ENCODE measurements at regions not wholly inside any gene's neighbourhood (a gene's known extent, or its start where the extent isn't known, plus 50 kb on each side); places are given as distances from the start of the nearest gene placed in this dataset.
"Not testable (repeated sequence)": the region's sequence is repeated elsewhere in the genome, so short reads cannot be mapped to it uniquely, and the experiment has no call there.

DNA sequence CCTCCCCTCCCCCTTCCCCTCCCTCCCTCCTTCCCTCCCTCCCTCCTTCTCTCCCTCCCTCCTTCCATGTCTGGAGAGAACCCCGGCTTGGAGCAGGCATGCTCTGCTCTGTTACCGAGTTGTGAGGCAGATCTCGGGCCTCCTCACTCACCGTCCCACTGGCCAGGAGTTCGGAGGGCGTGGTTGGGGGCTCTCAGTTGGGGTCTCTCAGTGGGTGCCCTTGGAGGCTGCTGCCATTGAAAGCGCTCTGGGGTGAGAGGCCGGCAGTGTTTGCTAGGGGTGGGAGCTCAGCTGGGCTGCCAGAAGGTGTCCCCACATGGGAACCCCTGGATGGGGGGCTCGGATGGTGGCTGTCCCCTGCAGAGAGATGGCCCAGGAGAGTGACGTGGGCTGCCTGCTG is 101.1 kb upstream of the LRPAP1 start:
- H3K4me3 Mint-ChIP-seq; H3K9me3 ChIP-seq (ENCODE audit: control insufficient read depth in 2 of 3, low read length in 3 of 3); POLR2A ChIA-PET; H3K4me3 ChIP-seq (ENCODE audit: low read length); H3K27me3 ChIP-seq (ENCODE audit: control insufficient read depth in 2 of 2, insufficient read depth in 2 of 2, low read length in 2 of 2); H3K9me3 Mint-ChIP-seq; H3K36me3 Mint-ChIP-seq; DNase-seq; intact Hi-C loops (cut with micrococcal nuclease); ATAC-seq; H3K27ac ChIP-seq (ENCODE audit: low read depth, low read length); H3K4me1 Mint-ChIP-seq; H3K27ac Mint-ChIP-seq; CTCF ChIA-PET; H3K36me3 ChIP-seq (ENCODE audit: control insufficient read depth in 2 of 3, insufficient read depth in 3 of 3, low read length in 3 of 3); H3K4me1 ChIP-seq (ENCODE audit: control insufficient read depth in 2 of 2, insufficient read depth in 2 of 2, low read length in 2 of 2): not testable (repeated sequence)
- H3K27me3 Mint-ChIP-seq, result peaks cover 0 to 22% (median 7%) of the 10 kb centered on the region in 5 donors

DNA sequence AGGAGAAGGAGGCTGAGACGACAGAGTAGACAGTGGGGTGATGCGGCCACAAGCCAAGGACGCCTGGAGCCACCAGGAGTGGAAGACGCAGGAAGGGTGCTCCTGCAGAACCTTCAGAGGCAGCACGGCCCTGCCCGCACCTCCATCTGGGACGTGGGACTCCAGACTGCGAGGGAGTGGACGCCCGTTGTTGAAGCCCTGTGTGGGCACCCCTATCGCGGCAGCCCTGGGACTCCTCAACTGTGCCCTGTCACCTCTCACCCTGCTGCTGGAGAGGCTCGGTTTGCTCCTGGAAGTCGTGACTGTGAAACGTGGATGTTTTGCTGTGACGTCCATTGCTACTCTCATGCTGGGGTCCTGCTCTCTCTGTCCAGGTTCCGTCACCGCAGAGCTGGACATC is 100.6 kb upstream of the LRPAP1 start:
- H3K4me1 ChIP-seq (ENCODE audit: control insufficient read depth in 2 of 2, insufficient read depth in 2 of 2, low read length in 2 of 2); H3K27ac ChIP-seq (ENCODE audit: low read depth, low read length); H3K36me3 ChIP-seq (ENCODE audit: control insufficient read depth in 2 of 3, insufficient read depth in 3 of 3, low read length in 3 of 3); H3K9me3 Mint-ChIP-seq; H3K4me1 Mint-ChIP-seq; H3K4me3 ChIP-seq (ENCODE audit: low read length); POLR2A ChIA-PET; intact Hi-C loops (cut with micrococcal nuclease); H3K36me3 Mint-ChIP-seq; H3K27ac Mint-ChIP-seq; DNase-seq; H3K4me3 Mint-ChIP-seq; H3K9me3 ChIP-seq (ENCODE audit: control insufficient read depth in 2 of 3, low read length in 3 of 3); CTCF ChIA-PET; ATAC-seq; H3K27me3 ChIP-seq (ENCODE audit: control insufficient read depth in 2 of 2, insufficient read depth in 2 of 2, low read length in 2 of 2): not testable (repeated sequence)
- peaks cover 0 to 22% (median 7%) of the 10 kb centered on the region in 5 donors for H3K27me3 Mint-ChIP-seq

DNA sequence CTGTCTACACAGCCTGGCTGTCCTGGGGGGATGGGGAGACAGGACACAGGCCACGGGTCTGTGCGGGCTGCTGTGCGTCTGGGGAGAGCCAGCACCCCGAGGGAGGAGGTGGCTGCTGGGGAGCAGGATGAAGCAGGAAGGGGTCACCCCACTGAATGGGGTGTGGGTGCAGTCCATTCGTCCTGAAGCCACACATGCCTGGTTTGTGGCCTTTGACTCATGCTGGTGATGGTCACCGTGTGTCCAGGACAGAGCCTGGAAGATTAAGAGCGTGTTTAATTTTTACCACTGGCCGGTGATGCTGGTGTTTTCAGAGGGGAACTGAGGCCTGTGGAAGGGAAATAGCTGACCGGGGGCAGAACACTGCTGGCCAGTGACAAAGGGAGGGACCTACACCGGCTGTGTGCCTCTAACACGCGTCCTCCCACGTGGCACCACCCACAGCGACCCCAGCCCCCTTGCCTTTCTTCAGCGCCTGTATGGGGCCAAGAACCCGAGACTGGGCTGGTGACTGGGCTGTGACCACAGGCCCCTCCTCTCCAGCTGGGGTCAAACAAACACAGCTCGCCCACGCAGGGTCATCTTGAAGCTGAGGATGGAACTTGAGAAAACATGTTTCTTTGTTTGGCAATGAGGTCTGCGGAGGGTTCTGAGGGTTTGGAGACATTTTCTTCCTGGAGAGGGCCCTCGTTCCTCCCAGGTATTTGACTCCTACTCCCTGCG is 99.5 kb upstream of the LRPAP1 start:
- CTCF ChIA-PET; H3K4me1 ChIP-seq (ENCODE audit: control insufficient read depth in 2 of 2, insufficient read depth in 2 of 2, low read length in 2 of 2); intact Hi-C loops (cut with micrococcal nuclease); H3K36me3 Mint-ChIP-seq; ATAC-seq; DNase-seq; H3K4me1 Mint-ChIP-seq; H3K27ac ChIP-seq (ENCODE audit: low read depth, low read length); H3K4me3 Mint-ChIP-seq; H3K4me3 ChIP-seq (ENCODE audit: low read length); H3K27ac Mint-ChIP-seq; H3K9me3 ChIP-seq (ENCODE audit: control insufficient read depth in 2 of 3, low read length in 3 of 3); H3K27me3 ChIP-seq (ENCODE audit: control insufficient read depth in 2 of 2, insufficient read depth in 2 of 2, low read length in 2 of 2); H3K36me3 ChIP-seq (ENCODE audit: control insufficient read depth in 2 of 3, insufficient read depth in 3 of 3, low read length in 3 of 3); H3K9me3 Mint-ChIP-seq; POLR2A ChIA-PET: not testable (repeated sequence)
- H3K27me3 Mint-ChIP-seq, result peaks cover 0 to 19% (median 7%) of the 10 kb centered on the region in 5 donors

DNA sequence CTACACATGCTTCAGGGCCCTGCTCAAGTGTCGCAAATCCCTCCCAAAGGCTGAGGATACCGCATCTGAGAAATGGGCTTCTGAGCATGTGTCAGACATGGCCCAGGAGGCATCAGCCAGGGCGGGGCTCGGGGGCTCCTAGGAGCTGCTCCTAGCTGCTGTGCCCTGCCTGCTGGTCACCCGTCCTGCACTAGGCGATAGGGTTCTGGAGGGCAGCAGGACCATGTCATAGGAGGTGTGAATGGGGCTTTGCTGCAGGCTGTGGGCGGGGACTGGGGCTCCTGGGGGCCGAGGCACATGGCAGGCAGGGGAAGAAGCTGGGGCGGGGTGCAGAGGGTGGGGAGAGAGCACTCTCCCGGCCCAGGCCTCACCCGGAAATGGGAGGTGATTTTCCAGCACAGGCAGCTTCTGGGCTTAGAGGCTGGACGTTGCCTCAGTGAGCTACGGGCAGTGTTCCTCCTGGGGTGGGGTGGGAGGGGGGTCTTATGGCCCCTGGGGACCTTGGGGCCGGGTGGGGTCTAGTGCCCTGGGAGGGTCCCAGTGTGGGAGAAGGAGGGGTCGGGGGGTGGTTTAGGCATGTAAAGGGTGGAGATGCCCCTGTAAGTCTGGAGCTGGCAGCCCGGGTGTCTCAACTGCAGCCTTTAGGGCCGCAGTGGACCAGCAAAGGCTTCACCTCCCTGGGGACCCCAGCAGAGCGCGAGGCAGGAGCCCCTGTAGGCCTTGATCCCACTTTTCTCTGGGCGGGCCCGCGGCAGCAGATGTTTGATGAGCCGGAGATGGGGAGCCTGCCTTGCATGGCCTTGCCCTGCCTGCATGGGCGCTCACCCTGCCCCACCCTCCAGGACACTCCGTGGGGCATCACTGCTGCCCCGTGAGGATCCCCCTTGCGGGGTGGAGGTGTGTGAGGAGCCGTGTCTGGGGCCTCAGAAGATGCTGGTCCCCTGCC is 98.6 kb upstream of the LRPAP1 start:
- no peak overlapping the region for H3K4me3 Mint-ChIP-seq
- ATAC-seq (no peak), DNase-seq (no peak)
- Histone ChIP-seq H3K27me3 (ENCODE audit: control insufficient read depth in 2 of 2, insufficient read depth in 2 of 2, low read length in 2 of 2) (no peaks in the 10 kb centered on the region), H3K9me3 (ENCODE audit: control insufficient read depth in 2 of 3, low read length in 3 of 3) (no peaks in the 10 kb centered on the region), H3K4me3 (ENCODE audit: low read length) (no peak overlapping the region), H3K4me1 (ENCODE audit: control insufficient read depth in 2 of 2, insufficient read depth in 2 of 2, low read length in 2 of 2) (no peaks in the 10 kb centered on the region), H3K27ac (ENCODE audit: low read depth, low read length) (no peak overlapping the region), H3K36me3 (ENCODE audit: control insufficient read depth in 2 of 3, insufficient read depth in 3 of 3, low read length in 3 of 3) (no peaks in the 10 kb centered on the region)
- H3K36me3 Mint-ChIP-seq, result peaks cover 0 to 4% (median 0%) of the 10 kb centered on the region in 5 donors
- intact Hi-C loops (cut with micrococcal nuclease), result no loop called here
- H3K4me1 Mint-ChIP-seq, result no peaks in the 10 kb centered on the region
- H3K9me3 Mint-ChIP-seq, result peaks cover 0 to 3% (median 0%) of the 10 kb centered on the region in 11 donors
- H3K27ac Mint-ChIP-seq, result no peak overlapping the region
- H3K27me3 Mint-ChIP-seq, result peaks cover 0 to 16% (median 7%) of the 10 kb centered on the region in 5 donors
- CTCF ChIA-PET, result no interaction called here
- POLR2A ChIA-PET, result no interaction called here

DNA sequence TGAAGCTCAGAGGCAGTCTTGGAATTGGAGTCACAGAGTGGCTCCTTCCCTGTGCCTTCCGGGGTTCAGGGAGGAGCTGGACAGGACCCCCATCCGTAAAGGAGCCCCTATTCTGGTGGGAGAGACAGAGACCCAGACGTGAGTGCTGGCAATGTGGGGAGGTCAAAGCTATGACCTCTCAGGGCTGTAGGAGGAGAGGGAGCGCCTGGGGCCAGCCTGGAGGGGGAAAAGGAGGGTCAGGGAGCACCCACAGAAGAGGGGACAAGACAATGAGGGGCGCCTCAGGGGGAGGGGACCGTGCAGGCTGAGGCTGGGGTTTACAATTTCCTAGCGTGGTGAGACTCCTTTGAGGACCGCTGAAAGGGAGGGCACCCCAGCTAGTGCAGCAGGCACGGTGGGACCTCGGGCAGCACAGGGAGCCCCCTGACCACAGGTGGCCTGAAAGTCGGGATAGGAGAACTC is 97.9 kb upstream of the LRPAP1 start:
- DNase-seq (no peak), ATAC-seq (no peak)
- Mint-ChIP-seq H3K36me3 (peaks cover 0 to 4% (median 0%) of the 10 kb centered on the region in 5 donors), H3K27me3 (peaks cover 0 to 22% (median 12%) of the 10 kb centered on the region in 5 donors), H3K27ac (no peak overlapping the region), H3K4me3 (no peak overlapping the region), H3K9me3 (peaks cover 0 to 3% (median 0%) of the 10 kb centered on the region in 11 donors), H3K4me1 (no peaks in the 10 kb centered on the region)
- Histone ChIP-seq H3K36me3 (ENCODE audit: control insufficient read depth in 2 of 3, insufficient read depth in 3 of 3, low read length in 3 of 3) (no peaks in the 10 kb centered on the region), H3K9me3 (ENCODE audit: control insufficient read depth in 2 of 3, low read length in 3 of 3) (no peaks in the 10 kb centered on the region), H3K27me3 (ENCODE audit: control insufficient read depth in 2 of 2, insufficient read depth in 2 of 2, low read length in 2 of 2) (no peaks in the 10 kb centered on the region), H3K27ac (ENCODE audit: low read depth, low read length) (no peak overlapping the region), H3K4me1 (ENCODE audit: control insufficient read depth in 2 of 2, insufficient read depth in 2 of 2, low read length in 2 of 2) (no peaks in the 10 kb centered on the region), H3K4me3 (ENCODE audit: low read length) (no peak overlapping the region)
- ChIA-PET CTCF (no interaction called here), POLR2A (no interaction called here)
- intact Hi-C loops (cut with micrococcal nuclease), result no loop called here

DNA sequence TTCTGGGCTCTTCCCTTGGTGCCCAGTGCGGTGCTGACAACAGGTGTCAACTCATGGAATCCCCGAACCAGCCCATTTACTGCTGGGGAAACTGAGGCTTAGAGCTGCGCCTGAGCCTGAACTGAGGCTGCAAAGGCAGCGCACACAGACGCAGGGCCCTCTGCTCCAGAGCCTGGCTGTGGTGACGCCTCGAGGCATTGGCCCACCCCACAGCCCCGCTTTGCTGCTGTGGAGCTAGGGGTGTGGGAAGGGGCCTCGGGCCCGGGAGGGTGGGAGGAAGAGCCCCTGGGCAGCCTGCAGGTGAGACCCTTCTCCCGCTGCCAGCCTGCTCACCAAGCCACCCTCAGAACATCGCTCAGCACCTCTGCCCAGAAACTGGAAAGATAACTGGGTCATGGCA is 97.4 kb upstream of the LRPAP1 start:
- no peaks in the 10 kb centered on the region for H3K9me3 ChIP-seq (ENCODE audit: control insufficient read depth in 2 of 3, low read length in 3 of 3)
- Mint-ChIP-seq H3K36me3 (peaks cover 0 to 4% (median 0%) of the 10 kb centered on the region in 5 donors), H3K27ac (no peak overlapping the region), H3K9me3 (peaks cover 0 to 6% (median 0%) of the 10 kb centered on the region in 11 donors), H3K4me3 (no peak overlapping the region), H3K4me1 (peaks cover 0 to 2% (median 0%) of the 10 kb centered on the region in 7 donors), H3K27me3 (peaks cover 4 to 27% (median 17%) of the 10 kb centered on the region in 5 donors)
- ChIA-PET CTCF (no interaction called here), POLR2A (no interaction called here)
- ATAC-seq (no peak), DNase-seq (no peak)
- intact Hi-C loops (cut with micrococcal nuclease), result no loop called here
- no peaks in the 10 kb centered on the region for H3K27me3 ChIP-seq (ENCODE audit: control insufficient read depth in 2 of 2, insufficient read depth in 2 of 2, low read length in 2 of 2)
- H3K27ac ChIP-seq (ENCODE audit: low read depth, low read length), result no peak overlapping the region
- no peaks in the 10 kb centered on the region for H3K4me1 ChIP-seq (ENCODE audit: control insufficient read depth in 2 of 2, insufficient read depth in 2 of 2, low read length in 2 of 2)
- H3K4me3 ChIP-seq (ENCODE audit: low read length), result no peak overlapping the region
- H3K36me3 ChIP-seq (ENCODE audit: control insufficient read depth in 2 of 3, insufficient read depth in 3 of 3, low read length in 3 of 3), result no peaks in the 10 kb centered on the region

All from naive thymus-derived CD4-positive, alpha-beta T cell (primary cell).